Spleen (tissue), 11 donors: ENCODE measurements at regions not wholly inside any gene's neighbourhood (a gene's known extent, or its start where the extent isn't known, plus 50 kb on each side); places are given as distances from the start of the nearest gene placed in this dataset.

Experiments used
- DNase-seq: peaks from one replicate; pipeline ENCODE4 v3.0.0-alpha.2; 2020
- H3K27ac ChIP-seq, 8 donors: fragments of 200-600 bp; sonication (generic) in 7 of 8; 1 replicate in 4 of 8; 2 replicates in 4 of 8; pipeline versions ENCODE4 v1.5.0 to v1.8.0; 2016 to 2021; ENCODE audit warnings: inconsistent platforms in 4 of 8, mild to moderate bottlenecking in 4 of 8, moderate library complexity in 1 of 8
- H3K27me3 ChIP-seq, 7 donors: fragments of 200-600 bp; sonication (generic) in 6 of 7; replicated peaks in 1 of 7; 1 replicate in 4 of 7; 2 replicates in 3 of 7; pipeline versions ENCODE4 v1.5.0 to v1.8.0; 2016 to 2021; ENCODE audit warnings: inconsistent platforms in 3 of 7, mild to moderate bottlenecking in 1 of 7
- H3K36me3 ChIP-seq, 6 donors: fragments of 200-600 bp; sonication (generic) in 5 of 6; 1 replicate in 4 of 6; 2 replicates in 2 of 6; pipeline versions ENCODE4 v1.5.0 to v1.8.0; 2016 to 2021; ENCODE audit warnings: inconsistent platforms in 2 of 6
- H3K4me1 ChIP-seq, 6 donors: fragments of 200-600 bp; sonication (generic) in 5 of 6; 1 replicate in 3 of 6; 2 replicates in 3 of 6; pipeline versions ENCODE4 v1.5.0 to v1.8.0; 2016 to 2021; ENCODE audit warnings: inconsistent platforms in 3 of 6
- H3K4me3 ChIP-seq, 8 donors: fragments of 200-600 bp; sonication (generic) in 7 of 8; 1 replicate in 4 of 8; 2 replicates in 4 of 8; pipeline versions ENCODE4 v1.5.0 to v1.8.0; 2016 to 2021; ENCODE audit warnings: inconsistent platforms in 4 of 8, mild to moderate bottlenecking in 4 of 8, moderate library complexity in 2 of 8
- H3K9me3 ChIP-seq, 8 donors: fragments of 200-600 bp; sonication (generic) in 7 of 8; 1 replicate in 4 of 8; 2 replicates in 4 of 8; pipeline versions ENCODE4 v1.5.0 to v1.8.0; 2016 to 2021; ENCODE audit warnings: inconsistent platforms in 4 of 8
- CTCF ChIP-seq, 11 experiments: fragments of 200-600 bp in 7 of 11; fragments of 450-650 bp in 4 of 11; sonication (generic) in 4 of 11; IDR thresholded peaks in 8 of 11; conservative IDR thresholded peaks in 3 of 11; 1 replicate in 7 of 11; 2 replicates in 4 of 11; pipeline versions ENCODE4 v1.4.0 to v1.8.0; 2016 to 2021; ENCODE audit warnings: antibody characterized with exemption in 11 of 11, inconsistent platforms in 4 of 11, mild to moderate bottlenecking in 1 of 11
- POLR2A ChIP-seq, 3 donors: fragments of 450-650 bp; IDR thresholded peaks; one replicate each; pipeline ENCODE4 v1.5.1; 2017; ENCODE audit warnings: antibody characterized with exemption in 3 of 3, mild to moderate bottlenecking in 1 of 3
- POLR2AphosphoS5 ChIP-seq, 3 donors: sonication (generic); formaldehyde crosslinking; IDR thresholded peaks; one replicate each; pipeline ENCODE4 v1.5.1; 2017; ENCODE audit warnings: antibody characterized with exemption in 3 of 3
- WGBS, 5 donors: extraction: QIAGEN DNeasy Blood & Tissue Kit in 3 of 5; methylation state at CpG; one replicate each; pipeline versions ENCODE4 v1.1.5 to v1.1.7; 2013 to 2018; 5-methylcytosine and 5-hydroxymethylcytosine counted together
- intact Hi-C: fragments of 100-400 bp; cut with DNase I; formaldehyde crosslinking; loops from one replicate; pipeline ENCODE4 v1.15.0; 2023; ENCODE audit warnings: low total_unique reads
- donor health status: healthy with polysubstance abuse.
- donor health status: DM: no; HTN: no; CAD: no; lungs with moderate emphysema.
- donor health status: DM: no; HTN: no; CAD: no.
- donor health status: Bipolar disorder and iron deficiency.
- donor health status: healthy.
- donor health status: DM: no; HTN: no; CAD: no.
- donor health status: DM: yes; HTN: yes; CAD: no.

- Histone ChIP-seq H3K4me1 (no peaks in the 10 kb centered on the region), H3K4me3 (no peak overlapping the region), H3K27me3 (no peaks in the 10 kb centered on the region), H3K27ac (no peak overlapping the region), H3K36me3 (no peaks in the 10 kb centered on the region), H3K9me3 (no peaks in the 10 kb centered on the region)
- 58 to 66% (median 61%) methylated on average over 12 of the region's 12 CpGs for WGBS, 5 donors
- intact Hi-C loops: no loop called here
- DNase-seq: no peak
- TF ChIP-seq POLR2A (IDR thresholded peaks at IDR 0.05) (no peak), POLR2AphosphoS5 (IDR thresholded peaks at IDR 0.05) (no peak), CTCF (IDR thresholded peaks at IDR 0.05 in 8 of 11, conservative IDR thresholded peaks at IDR 0.05 in 3 of 11) (no peak)
These were observed 287.8 kb upstream of the IGFBP3 start for GRCh38 chr7:46208635-46209525.

- WGBS, 5 donors: 61 to 79% (median 74%) methylated on average over 5 of the region's 5 CpGs
- no peak for TF ChIP-seq POLR2AphosphoS5 (IDR thresholded peaks at IDR 0.05)
- no peak for TF ChIP-seq POLR2A (IDR thresholded peaks at IDR 0.05)
- no peak for TF ChIP-seq CTCF (IDR thresholded peaks at IDR 0.05 in 8 of 11, conservative IDR thresholded peaks at IDR 0.05 in 3 of 11)
- Histone ChIP-seq H3K9me3 (no peaks in the 10 kb centered on the region), H3K27ac (no peak overlapping the region), H3K4me3 (no peak overlapping the region), H3K27me3 (no peaks in the 10 kb centered on the region), H3K4me1 (no peaks in the 10 kb centered on the region), H3K36me3 (no peaks in the 10 kb centered on the region)
- DNase-seq: no peak
- intact Hi-C loops: no loop called here
These were observed 287.0 kb upstream of the IGFBP3 start for GRCh38 chr7:46207931-46208634.

GRCh38 chr7:46206476-46207060 is 285.5 kb upstream of the IGFBP3 start:
- intact Hi-C loops: no loop called here
- no peaks in the 10 kb centered on the region for H3K4me1 ChIP-seq
- no peaks in the 10 kb centered on the region for H3K27me3 ChIP-seq
- no peak overlapping the region for H3K4me3 ChIP-seq
- no peaks in the 10 kb centered on the region for H3K36me3 ChIP-seq
- no peak overlapping the region for H3K27ac ChIP-seq
- no peak for TF ChIP-seq CTCF (IDR thresholded peaks at IDR 0.05 in 8 of 11, conservative IDR thresholded peaks at IDR 0.05 in 3 of 11)
- no peak for TF ChIP-seq POLR2A (IDR thresholded peaks at IDR 0.05)
- no peak for TF ChIP-seq POLR2AphosphoS5 (IDR thresholded peaks at IDR 0.05)
- no peak for DNase-seq
- no peaks in the 10 kb centered on the region for H3K9me3 ChIP-seq
- 71 to 82% (median 79%) methylated on average over 4 of the region's 4 CpGs for WGBS, 5 donors

GRCh38 chr7:46205478-46205877 is 284.4 kb upstream of the IGFBP3 start:
- no peak for DNase-seq
- TF ChIP-seq POLR2A (IDR thresholded peaks at IDR 0.05): no peak
- no peak for TF ChIP-seq POLR2AphosphoS5 (IDR thresholded peaks at IDR 0.05)
- TF ChIP-seq CTCF (IDR thresholded peaks at IDR 0.05 in 8 of 11, conservative IDR thresholded peaks at IDR 0.05 in 3 of 11): no peak
- no peaks in the 10 kb centered on the region for H3K27me3 ChIP-seq
- no peak overlapping the region for H3K4me3 ChIP-seq
- no peak overlapping the region for H3K27ac ChIP-seq
- intact Hi-C loops: no loop called here
- 77 to 86% (median 82%) methylated on average over 5 of the region's 5 CpGs for WGBS, 5 donors
- no peaks in the 10 kb centered on the region for H3K9me3 ChIP-seq
- no peaks in the 10 kb centered on the region for H3K4me1 ChIP-seq
- H3K36me3 ChIP-seq: no peaks in the 10 kb centered on the region
